Common myeloid progenitor, CD34-positive (primary cell): ENCODE measurements at regions not wholly inside any gene's neighbourhood (a gene's known extent, or its start where the extent isn't known, plus 50 kb on each side); places are given as distances from the start of the nearest gene placed in this dataset.

Source experiments
- CTCF ChIA-PET: fragments of 350-600 bp; sonication (Branson Sonifier 250); formaldehyde crosslinking; loops from one replicate; lab custom pipeline; 2021; ENCODE audit warnings: antibody characterized with exemption; lab: Charles Lee
- POLR2A ChIA-PET: fragments of 350-600 bp; sonication (Branson Sonifier 250); formaldehyde crosslinking; loops from one replicate; lab custom pipeline; 2021; ENCODE audit warnings: antibody characterized with exemption; lab: Charles Lee
- DNase-seq, 3 donors: peaks; one replicate each; pipeline versions ENCODE4 v3.0.0 to v3.0.0-alpha.2; 2013
- H3K27ac ChIP-seq, 2 experiments: 1 replicate in 1 of 2; 2 replicates in 1 of 2; pipeline ENCODE4 v1.7.0; 2013; ENCODE audit warnings: inconsistent platforms in 2 of 2, low read length in 2 of 2, mild to moderate bottlenecking in 2 of 2, low read depth in 1 of 2, moderate library complexity in 1 of 2; ENCODE audit not compliant: severe bottlenecking in 2 of 2, insufficient read depth in 1 of 2, poor library complexity in 1 of 2
- H3K27me3 ChIP-seq, 5 experiments: replicated peaks in 2 of 5; 1 replicate in 3 of 5; 2 replicates in 2 of 5; pipeline versions ENCODE4 v1.6.1 to v1.7.0; 2013; ENCODE audit warnings: low read length in 4 of 5, mild to moderate bottlenecking in 2 of 5, moderate library complexity in 2 of 5, inconsistent platforms in 1 of 5; ENCODE audit not compliant: insufficient read depth in 5 of 5, control insufficient read depth in 4 of 5
- H3K36me3 ChIP-seq, 4 experiments: 1 replicate in 2 of 4; 2 replicates in 2 of 4; pipeline versions ENCODE4 v1.6.1 to v1.7.0; 2013; ENCODE audit warnings: low read length in 3 of 4, control low read depth in 1 of 4, mild to moderate bottlenecking in 1 of 4; ENCODE audit not compliant: control insufficient read depth in 4 of 4, insufficient read depth in 4 of 4
- H3K4me1 ChIP-seq, 4 experiments: 1 replicate in 3 of 4; 2 replicates in 1 of 4; pipeline versions ENCODE4 v1.6.1 to v1.7.1; 2013; ENCODE audit warnings: low read length in 3 of 4, mild to moderate bottlenecking in 3 of 4, control low read depth in 1 of 4, inconsistent platforms in 1 of 4, moderate library complexity in 1 of 4; ENCODE audit not compliant: control insufficient read depth in 4 of 4, insufficient read depth in 4 of 4; ENCODE audit errors: control extremely low read depth in 1 of 4
- H3K4me3 ChIP-seq, 7 experiments: 1 replicate in 4 of 7; 2 replicates in 3 of 7; pipeline versions ENCODE4 v1.5.1 to v1.7.0; 2013; ENCODE audit warnings: mild to moderate bottlenecking in 7 of 7, low read length in 6 of 7, moderate library complexity in 6 of 7, inconsistent platforms in 2 of 7, low read depth in 2 of 7, control low read depth in 1 of 7; ENCODE audit not compliant: insufficient read depth in 4 of 7, control insufficient read depth in 1 of 7; ENCODE audit errors: extremely low read depth in 1 of 7
- H3K9me3 ChIP-seq, 5 experiments: 1 replicate in 4 of 5; 2 replicates in 1 of 5; pipeline versions ENCODE4 v1.6.1 to v1.7.1; 2013; ENCODE audit warnings: low read length in 4 of 5, mild to moderate bottlenecking in 2 of 5, inconsistent platforms in 1 of 5, low read depth in 1 of 5, moderate library complexity in 1 of 5; ENCODE audit not compliant: control insufficient read depth in 4 of 5, insufficient read depth in 2 of 5; ENCODE audit errors: control extremely low read depth in 1 of 5
- WGBS: methylation state at CpG from one replicate; pipeline ENCODE4 v1.1.5; 2013; ENCODE audit not compliant: insufficient coverage; 5-methylcytosine and 5-hydroxymethylcytosine counted together

- no peaks in the 10 kb centered on the region for H3K9me3 ChIP-seq
- peaks cover 0 to 3% (median 0%) of the 10 kb centered on the region in 5 experiments for H3K27me3 ChIP-seq
- no peak overlapping the region for H3K27ac ChIP-seq
- H3K36me3 ChIP-seq: no peaks in the 10 kb centered on the region
- ChIA-PET CTCF (no interaction called here), POLR2A (no interaction called here)
- DNase-seq: no peak
- H3K4me3 ChIP-seq: no peak overlapping the region
- H3K4me1 ChIP-seq: no peaks in the 10 kb centered on the region
These were observed 566.2 kb downstream of the IRS1 start for GRCh38 chr2:226233388-226233787.

GRCh38 chr2:226228080-226228479, 571.5 kb downstream of the IRS1 start:
- no CpG with 5 or more reads among the region's 2 CpGs for WGBS
- Histone ChIP-seq H3K27me3 (peaks cover 0 to 3% (median 0%) of the 10 kb centered on the region in 5 experiments), H3K27ac (no peak overlapping the region), H3K36me3 (no peaks in the 10 kb centered on the region), H3K4me3 (no peak overlapping the region), H3K4me1 (no peaks in the 10 kb centered on the region), H3K9me3 (no peaks in the 10 kb centered on the region)
- DNase-seq: no peak
- POLR2A ChIA-PET: no interaction called here
- CTCF ChIA-PET: no interaction called here

GRCh38 chr2:226227341-226227740, 572.3 kb downstream of the IRS1 start:
- H3K4me1 ChIP-seq: no peaks in the 10 kb centered on the region
- ChIA-PET CTCF (no interaction called here), POLR2A (no interaction called here)
- H3K9me3 ChIP-seq: no peaks in the 10 kb centered on the region
- peaks cover 0 to 2% (median 0%) of the 10 kb centered on the region in 5 experiments for H3K27me3 ChIP-seq
- no peak for DNase-seq
- no peak overlapping the region for H3K27ac ChIP-seq
- H3K36me3 ChIP-seq: no peaks in the 10 kb centered on the region
- no peak overlapping the region for H3K4me3 ChIP-seq

- Histone ChIP-seq H3K27ac (no peak overlapping the region), H3K9me3 (no peaks in the 10 kb centered on the region), H3K4me3 (no peak overlapping the region), H3K27me3 (peaks cover 0 to 7% (median 0%) of the 10 kb centered on the region in 5 experiments), H3K36me3 (no peaks in the 10 kb centered on the region), H3K4me1 (no peaks in the 10 kb centered on the region)
- DNase-seq: no peak
- CTCF ChIA-PET: no interaction called here
- POLR2A ChIA-PET: no interaction called here
- WGBS: no CpG with 5 or more reads among the region's 2 CpGs
These were observed 575.9 kb downstream of the IRS1 start for GRCh38 chr2:226223704-226224103.

- CTCF ChIA-PET: no interaction called here
- WGBS: 96% methylated on average over 3 of the region's 3 CpGs
- H3K27ac ChIP-seq: no peak overlapping the region
These were observed 579.1 kb downstream of the IRS1 start for GRCh38 chr2:226220511-226220910.

GRCh38 chr2:226217191-226217590, 582.4 kb downstream of the IRS1 start:
- POLR2A ChIA-PET: no interaction called here
- Histone ChIP-seq H3K27ac (no peak overlapping the region), H3K9me3 (no peaks in the 10 kb centered on the region), H3K4me1 (no peaks in the 10 kb centered on the region), H3K4me3 (no peak overlapping the region), H3K36me3 (no peaks in the 10 kb centered on the region), H3K27me3 (peaks cover 0 to 7% (median 0%) of the 10 kb centered on the region in 5 experiments)
- no CpG with 5 or more reads among the region's 1 CpG for WGBS
- DNase-seq: no peak
- CTCF ChIA-PET: no interaction called here

More at GRCh38 chr2:226220511-226220910, 579.1 kb downstream of the IRS1 start:
- Histone ChIP-seq H3K4me1 (no peaks in the 10 kb centered on the region), H3K36me3 (no peaks in the 10 kb centered on the region), H3K4me3 (no peak overlapping the region), H3K9me3 (no peaks in the 10 kb centered on the region), H3K27me3 (peaks cover 0 to 7% (median 0%) of the 10 kb centered on the region in 5 experiments)
- no peak for DNase-seq
- POLR2A ChIA-PET: no interaction called here

GRCh38 chr2:226216575-226216974, 583.0 kb downstream of the IRS1 start:
- CTCF ChIA-PET: interaction anchor here (1.0 to 1.4 kb wide), 2 partner anchors 17 to 77 kb away, joined by 3 read pairs; no protein-coding TSS in a partner anchor
- H3K27ac ChIP-seq: no peak overlapping the region
- 100% methylated on average over 6 of the region's 6 CpGs for WGBS
- no peaks in the 10 kb centered on the region for H3K36me3 ChIP-seq
- H3K9me3 ChIP-seq: no peaks in the 10 kb centered on the region
- no peak overlapping the region for H3K4me3 ChIP-seq
- no peaks in the 10 kb centered on the region for H3K4me1 ChIP-seq
- DNase-seq: no peak
- POLR2A ChIA-PET: no interaction called here
- peaks cover 0 to 5% (median 0%) of the 10 kb centered on the region in 5 experiments for H3K27me3 ChIP-seq
